DOHH2 (cell line): ENCODE measurements at regions not wholly inside any gene's neighbourhood (a gene's known extent, or its start where the extent isn't known, plus 50 kb on each side); places are given as distances from the start of the nearest gene placed in this dataset.

Experiments
- H3F3A ChIP-seq: fragments of 200-600 bp; sonication (generic), shearing (Covaris generic); 2 replicates; pipeline ENCODE4 v1.6.0; 2016; ENCODE audit warnings: antibody characterized with exemption, mild to moderate bottlenecking; ENCODE audit not compliant: control insufficient read depth, insufficient read depth
- H3K27ac ChIP-seq: fragments of 200-600 bp; sonication (generic); 2 replicates; pipeline ENCODE4 v1.5.1; 2014; ENCODE audit warnings: low read depth, mild to moderate bottlenecking, low read length, moderate library complexity
- H3K27me3 ChIP-seq: fragments of 200-600 bp; sonication (generic); 2 replicates; pipeline ENCODE4 v1.6.1; 2014; ENCODE audit warnings: mild to moderate bottlenecking, low read length, mixed read lengths; ENCODE audit not compliant: control insufficient read depth
- H3K36me3 ChIP-seq: fragments of 200-600 bp; sonication (generic); 2 replicates; pipeline ENCODE4 v1.6.1; 2014; ENCODE audit warnings: mild to moderate bottlenecking, low read length, moderate library complexity, mixed read lengths; ENCODE audit not compliant: control insufficient read depth
- H3K4me1 ChIP-seq: fragments of 200-600 bp; sonication (generic); 2 replicates; pipeline ENCODE4 v1.6.1; 2014; ENCODE audit warnings: mild to moderate bottlenecking, low read length, mixed read lengths; ENCODE audit not compliant: control insufficient read depth
- H3K4me2 ChIP-seq: fragments of 200-600 bp; sonication (generic); 2 replicates; pipeline ENCODE4 v1.6.0; 2014; ENCODE audit warnings: mild to moderate bottlenecking, low read length, moderate library complexity
- H3K4me3 ChIP-seq: fragments of 200-600 bp; sonication (generic); 2 replicates; pipeline ENCODE4 v1.5.1; 2014; ENCODE audit warnings: mild to moderate bottlenecking, low read length, mixed read lengths
- H3K79me2 ChIP-seq: fragments of 200-600 bp; sonication (generic); 2 replicates; pipeline ENCODE4 v1.6.1; 2014; ENCODE audit warnings: mild to moderate bottlenecking, low read length, mixed read lengths; ENCODE audit not compliant: control insufficient read depth
- H3K9me2 ChIP-seq: fragments of 200-600 bp; sonication (generic); replicated peaks from 2 replicates; pipeline ENCODE4 v1.6.1; 2014; ENCODE audit warnings: mild to moderate bottlenecking, low read length, mixed read lengths; ENCODE audit not compliant: control insufficient read depth
- H3K9me3 ChIP-seq: fragments of 200-600 bp; sonication (generic); 2 replicates; pipeline ENCODE4 v1.6.1; 2014; ENCODE audit warnings: antibody characterized with exemption, low read length, mixed read lengths; ENCODE audit not compliant: control insufficient read depth, insufficient read depth
- H4K20me1 ChIP-seq: fragments of 200-600 bp; sonication (generic); 2 replicates; pipeline ENCODE4 v1.6.0; 2014; ENCODE audit warnings: low read depth, mild to moderate bottlenecking, antibody characterized with exemption, low read length, moderate library complexity; ENCODE audit not compliant: control insufficient read depth, insufficient read depth
- CTCF ChIP-seq: fragments of 200-600 bp; sonication (generic); IDR thresholded peaks from one replicate; pipeline ENCODE4 v1.5.1; 2014; ENCODE audit warnings: antibody characterized with exemption, mild to moderate bottlenecking, low read depth, low read length; ENCODE audit not compliant: poor library complexity, severe bottlenecking
- EZH2phosphoT487 ChIP-seq: fragments of 200-600 bp; sonication (generic); IDR thresholded peaks from 2 replicates; pipeline ENCODE4 v1.6.1; 2017; ENCODE audit warnings: borderline replicate concordance, mild to moderate bottlenecking, antibody characterized with exemption, low read length, moderate library complexity, mixed read lengths

- Histone ChIP-seq H3F3A (no peaks in the 10 kb centered on the region), H4K20me1 (no peaks in the 10 kb centered on the region), H3K4me2 (no peak overlapping the region), H3K9me2 (no peaks in the 10 kb centered on the region), H3K4me3 (no peak overlapping the region), H3K79me2 (no peaks in the 10 kb centered on the region), H3K4me1 (no peaks in the 10 kb centered on the region), H3K27me3 (no peaks in the 10 kb centered on the region), H3K27ac (no peak overlapping the region), H3K36me3 (no peaks in the 10 kb centered on the region), H3K9me3 (no peaks in the 10 kb centered on the region)
- TF ChIP-seq EZH2phosphoT487 (no peak), CTCF (no peak)
Measured at GRCh38 chr1:199931666-199932377, 95.7 kb upstream of the NR5A2 start.

GRCh38 chr1:199932462-199932861, 95.0 kb upstream of the NR5A2 start:
- no peaks in the 10 kb centered on the region for H3K4me1 ChIP-seq
- H3F3A ChIP-seq = no peaks in the 10 kb centered on the region
- H3K4me3 ChIP-seq = no peak overlapping the region
- H3K9me3 ChIP-seq = no peaks in the 10 kb centered on the region
- no peak overlapping the region for H3K4me2 ChIP-seq
- H3K27me3 ChIP-seq = no peaks in the 10 kb centered on the region
- H3K36me3 ChIP-seq = no peaks in the 10 kb centered on the region
- no peaks in the 10 kb centered on the region for H3K9me2 ChIP-seq
- H4K20me1 ChIP-seq = no peaks in the 10 kb centered on the region
- TF ChIP-seq CTCF = no peak
- TF ChIP-seq EZH2phosphoT487 = no peak
- H3K79me2 ChIP-seq = no peaks in the 10 kb centered on the region
- no peak overlapping the region for H3K27ac ChIP-seq

GRCh38 chr1:199936441-199936840, 91.1 kb upstream of the NR5A2 start:
- H3K9me3 ChIP-seq = no peaks in the 10 kb centered on the region
- H3K36me3 ChIP-seq = no peaks in the 10 kb centered on the region
- no peaks in the 10 kb centered on the region for H3F3A ChIP-seq
- H4K20me1 ChIP-seq = no peaks in the 10 kb centered on the region
- H3K27me3 ChIP-seq = no peaks in the 10 kb centered on the region
- H3K9me2 ChIP-seq = no peaks in the 10 kb centered on the region
- no peak overlapping the region for H3K4me2 ChIP-seq
- H3K79me2 ChIP-seq = no peaks in the 10 kb centered on the region
- H3K4me3 ChIP-seq = no peak overlapping the region
- no peak overlapping the region for H3K27ac ChIP-seq
- TF ChIP-seq EZH2phosphoT487 = no peak
- TF ChIP-seq CTCF = no peak
- H3K4me1 ChIP-seq = no peaks in the 10 kb centered on the region
